ENCODE measurements at regions not wholly inside any gene's neighbourhood (a gene's known extent, or its start where the extent isn't known, plus 50 kb on each side); places are given as distances from the start of the nearest gene placed in this dataset.

- intact Hi-C loops (cut with DNase I, micrococcal nuclease) = no loop called here
- DNase-seq (no peak), ATAC-seq (ENCODE audit: poor library complexity) (no peak)
- CTCF ChIA-PET = no interaction called here
- Histone ChIP-seq H3K27ac (ENCODE audit: low read depth in 1 of 2, low read length in 2 of 2) (no peak overlapping the region), H3K4me1 (ENCODE audit: insufficient read depth, low read length) (no peaks in the 10 kb centered on the region), H3K4me3 (ENCODE audit: low read length) (no peak overlapping the region), H3K36me3 (ENCODE audit: insufficient read depth, low read length) (no peaks in the 10 kb centered on the region), H3K9me3 (ENCODE audit: control insufficient read depth in 1 of 2, insufficient read depth in 1 of 2, low read length in 2 of 2) (no peaks in the 10 kb centered on the region), H3K27me3 (ENCODE audit: control insufficient read depth in 1 of 2, insufficient read depth in 2 of 2, low read length in 2 of 2) (no peaks in the 10 kb centered on the region)
- H3K36me3 Mint-ChIP-seq (ENCODE audit: low read depth) = no peaks in the 10 kb centered on the region
- TF ChIP-seq, protein P1, sequence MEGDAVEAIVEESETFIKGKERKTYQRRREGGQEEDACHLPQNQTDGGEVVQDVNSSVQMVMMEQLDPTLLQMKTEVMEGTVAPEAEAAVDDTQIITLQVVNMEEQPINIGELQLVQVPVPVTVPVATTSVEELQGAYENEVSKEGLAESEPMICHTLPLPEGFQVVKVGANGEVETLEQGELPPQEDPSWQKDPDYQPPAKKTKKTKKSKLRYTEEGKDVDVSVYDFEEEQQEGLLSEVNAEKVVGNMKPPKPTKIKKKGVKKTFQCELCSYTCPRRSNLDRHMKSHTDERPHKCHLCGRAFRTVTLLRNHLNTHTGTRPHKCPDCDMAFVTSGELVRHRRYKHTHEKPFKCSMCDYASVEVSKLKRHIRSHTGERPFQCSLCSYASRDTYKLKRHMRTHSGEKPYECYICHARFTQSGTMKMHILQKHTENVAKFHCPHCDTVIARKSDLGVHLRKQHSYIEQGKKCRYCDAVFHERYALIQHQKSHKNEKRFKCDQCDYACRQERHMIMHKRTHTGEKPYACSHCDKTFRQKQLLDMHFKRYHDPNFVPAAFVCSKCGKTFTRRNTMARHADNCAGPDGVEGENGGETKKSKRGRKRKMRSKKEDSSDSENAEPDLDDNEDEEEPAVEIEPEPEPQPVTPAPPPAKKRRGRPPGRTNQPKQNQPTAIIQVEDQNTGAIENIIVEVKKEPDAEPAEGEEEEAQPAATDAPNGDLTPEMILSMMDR (IDR thresholded peaks at IDR 0.05) = no peak
- H3K27ac Mint-ChIP-seq = no peak overlapping the region
- POLR2A ChIA-PET = no interaction called here
- peaks cover 8% of the 10 kb centered on the region for H3K9me3 Mint-ChIP-seq
- no peaks in the 10 kb centered on the region for H3K4me1 Mint-ChIP-seq (ENCODE audit: low read depth)
- no peak overlapping the region for H3K4me3 Mint-ChIP-seq
- no peaks in the 10 kb centered on the region for H3K27me3 Mint-ChIP-seq
These were observed 290.3 kb upstream of the MMADHC start for GRCh38 chr2:149877913-149878312.

- Histone ChIP-seq H3K4me3 (ENCODE audit: low read length) (no peak overlapping the region), H3K9me3 (ENCODE audit: control insufficient read depth in 1 of 2, insufficient read depth in 1 of 2, low read length in 2 of 2) (no peaks in the 10 kb centered on the region), H3K27ac (ENCODE audit: low read depth in 1 of 2, low read length in 2 of 2) (no peak overlapping the region), H3K27me3 (ENCODE audit: control insufficient read depth in 1 of 2, insufficient read depth in 2 of 2, low read length in 2 of 2) (no peaks in the 10 kb centered on the region), H3K36me3 (ENCODE audit: insufficient read depth, low read length) (no peaks in the 10 kb centered on the region), H3K4me1 (ENCODE audit: insufficient read depth, low read length) (no peaks in the 10 kb centered on the region)
- Mint-ChIP-seq H3K36me3 (ENCODE audit: low read depth) (no peaks in the 10 kb centered on the region), H3K4me1 (ENCODE audit: low read depth) (no peaks in the 10 kb centered on the region), H3K4me3 (no peak overlapping the region), H3K27ac (no peak overlapping the region), H3K9me3 (peaks cover 8% of the 10 kb centered on the region), H3K27me3 (no peaks in the 10 kb centered on the region)
- TF ChIP-seq, protein P1 (IDR thresholded peaks at IDR 0.05) = no peak
- DNase-seq (no peak), ATAC-seq (ENCODE audit: poor library complexity) (no peak)
- POLR2A ChIA-PET = no interaction called here
- intact Hi-C loops (cut with DNase I, micrococcal nuclease) = no loop called here
- CTCF ChIA-PET = no interaction called here
These were observed 289.5 kb upstream of the MMADHC start for GRCh38 chr2:149877074-149877473.

GRCh38 chr2:149873936-149874335 is 286.4 kb upstream of the MMADHC start:
- no peaks in the 10 kb centered on the region for H3K9me3 ChIP-seq (ENCODE audit: control insufficient read depth in 1 of 2, insufficient read depth in 1 of 2, low read length in 2 of 2)
- H3K27ac ChIP-seq (ENCODE audit: low read depth in 1 of 2, low read length in 2 of 2) = no peak overlapping the region
- intact Hi-C loops (cut with DNase I, micrococcal nuclease) = no loop called here
- H3K36me3 Mint-ChIP-seq (ENCODE audit: low read depth) = no peaks in the 10 kb centered on the region
- DNase-seq (no peak), ATAC-seq (ENCODE audit: poor library complexity) (no peak)
- H3K4me1 ChIP-seq (ENCODE audit: insufficient read depth, low read length) = no peaks in the 10 kb centered on the region
- no peak overlapping the region for H3K4me3 ChIP-seq (ENCODE audit: low read length)
- no peak overlapping the region for H3K27ac Mint-ChIP-seq
- no peaks in the 10 kb centered on the region for H3K27me3 ChIP-seq (ENCODE audit: control insufficient read depth in 1 of 2, insufficient read depth in 2 of 2, low read length in 2 of 2)
- CTCF ChIA-PET = no interaction called here
- H3K9me3 Mint-ChIP-seq = peaks cover 8% of the 10 kb centered on the region
- POLR2A ChIA-PET = no interaction called here
- H3K4me1 Mint-ChIP-seq (ENCODE audit: low read depth) = no peaks in the 10 kb centered on the region
- H3K4me3 Mint-ChIP-seq = no peak overlapping the region
- H3K27me3 Mint-ChIP-seq = no peaks in the 10 kb centered on the region
- no peaks in the 10 kb centered on the region for H3K36me3 ChIP-seq (ENCODE audit: insufficient read depth, low read length)
- TF ChIP-seq, protein P1 (IDR thresholded peaks at IDR 0.05) = no peak

Measured in CD4-positive, alpha-beta T cell (primary cell).